Activated naive CD4-positive, alpha-beta T cell treated with anti-CD3 and anti-CD28 coated beads, Interleukin-2, amount 50 U/mL, for 24 hours (primary cell): ENCODE measurements at regions not wholly inside any gene's neighbourhood (a gene's known extent, or its start where the extent isn't known, plus 50 kb on each side); places are given as distances from the start of the nearest gene placed in this dataset.
"Not testable (repeated sequence)": the region's sequence is repeated elsewhere in the genome, so short reads cannot be mapped to it uniquely, and the experiment has no call there.

Experiments
- H3K27ac Mint-ChIP-seq: one replicate; pipeline ENCODE4 v1.8.0; 2021; ENCODE audit warnings: mild to moderate bottlenecking, mixed read lengths
- H3K27me3 Mint-ChIP-seq: one replicate; pipeline ENCODE4 v1.8.0; 2021; ENCODE audit warnings: mixed read lengths
- H3K36me3 Mint-ChIP-seq: one replicate; pipeline ENCODE4 v1.8.0; 2021; ENCODE audit warnings: mixed read lengths
- H3K4me1 Mint-ChIP-seq: one replicate; pipeline ENCODE4 v1.8.0; 2021; ENCODE audit warnings: mixed read lengths
- H3K4me3 Mint-ChIP-seq: one replicate; pipeline ENCODE4 v1.8.0; 2021; ENCODE audit warnings: mild to moderate bottlenecking, mixed read lengths
- H3K9me3 Mint-ChIP-seq: one replicate; pipeline ENCODE4 v1.8.0; 2021; ENCODE audit warnings: mixed read lengths

- Mint-ChIP-seq H3K4me3 (no peak overlapping the region), H3K9me3 (no peaks in the 10 kb centered on the region), H3K36me3 (no peaks in the 10 kb centered on the region), H3K27me3 (peaks cover 9% of the 10 kb centered on the region), H3K4me1 (peaks cover 31% of the 10 kb centered on the region), H3K27ac (no peak overlapping the region)
These were observed 208.1 kb downstream of the RBM26 start for GRCh38 chr13:79197933-79198332.

DNA sequence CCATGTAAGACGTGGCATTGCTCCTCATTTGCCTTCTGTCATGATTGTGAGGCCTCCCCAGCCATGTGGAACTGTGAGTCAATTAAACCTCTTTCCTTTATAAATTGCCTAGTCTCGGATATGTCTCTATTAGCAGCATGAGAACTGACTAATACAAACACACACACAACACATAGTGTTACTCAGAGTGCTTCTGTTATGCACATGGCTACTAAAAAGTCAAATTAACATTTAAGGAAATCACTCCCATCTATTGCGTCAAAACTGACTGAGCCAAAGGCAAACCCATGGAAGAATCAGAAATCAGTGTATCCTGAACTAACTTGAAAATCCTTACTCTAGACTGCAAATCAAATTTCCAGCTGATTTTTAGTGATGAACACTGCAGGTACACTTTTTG, 209.2 kb downstream of the RBM26 start:
- Mint-ChIP-seq H3K27me3 (peaks cover 6% of the 10 kb centered on the region), H3K27ac (no peak overlapping the region), H3K36me3 (no peaks in the 10 kb centered on the region), H3K4me1 (peaks cover 31% of the 10 kb centered on the region), H3K9me3 (no peaks in the 10 kb centered on the region), H3K4me3 (no peak overlapping the region)

- H3K9me3 Mint-ChIP-seq, result no peaks in the 10 kb centered on the region
- no peaks in the 10 kb centered on the region for H3K36me3 Mint-ChIP-seq
- peaks cover 6% of the 10 kb centered on the region for H3K27me3 Mint-ChIP-seq
- no peak overlapping the region for H3K4me3 Mint-ChIP-seq
- H3K4me1 Mint-ChIP-seq, result peaks cover 31% of the 10 kb centered on the region
- no peak overlapping the region for H3K27ac Mint-ChIP-seq
These were observed 209.7 kb downstream of the RBM26 start for GRCh38 chr13:79196366-79196765.

DNA sequence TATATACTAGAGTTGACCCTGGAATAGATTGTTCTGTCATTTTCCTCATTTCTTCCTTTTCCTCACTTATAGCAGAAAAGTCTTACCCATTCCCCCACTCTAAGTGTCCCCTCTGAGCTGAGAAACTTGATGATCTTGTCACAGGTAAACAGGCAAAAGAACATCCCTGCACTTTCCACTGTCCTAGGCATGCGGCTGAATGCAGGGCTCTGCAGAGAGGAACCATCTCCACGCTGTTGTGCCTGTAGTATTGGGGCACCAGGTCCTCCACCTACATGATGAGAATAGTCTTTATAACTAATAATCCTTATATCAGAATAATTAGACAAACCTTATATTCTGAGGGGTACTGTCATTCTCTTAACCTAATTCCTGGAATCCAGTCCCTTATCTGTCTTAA, 211.3 kb downstream of the RBM26 start:
- Mint-ChIP-seq H3K9me3 (no peaks in the 10 kb centered on the region), H3K4me3 (no peak overlapping the region), H3K36me3 (no peaks in the 10 kb centered on the region), H3K27ac (no peak overlapping the region), H3K27me3 (no peaks in the 10 kb centered on the region), H3K4me1 (peaks cover 31% of the 10 kb centered on the region)

GRCh38 chr13:79194272-79194671, 211.8 kb downstream of the RBM26 start:
- no peak overlapping the region for H3K27ac Mint-ChIP-seq
- no peaks in the 10 kb centered on the region for H3K27me3 Mint-ChIP-seq
- peaks cover 31% of the 10 kb centered on the region for H3K4me1 Mint-ChIP-seq
- no peaks in the 10 kb centered on the region for H3K9me3 Mint-ChIP-seq
- no peaks in the 10 kb centered on the region for H3K36me3 Mint-ChIP-seq
- peak overlapping the region; percentile 37 for H3K4me3 Mint-ChIP-seq

DNA sequence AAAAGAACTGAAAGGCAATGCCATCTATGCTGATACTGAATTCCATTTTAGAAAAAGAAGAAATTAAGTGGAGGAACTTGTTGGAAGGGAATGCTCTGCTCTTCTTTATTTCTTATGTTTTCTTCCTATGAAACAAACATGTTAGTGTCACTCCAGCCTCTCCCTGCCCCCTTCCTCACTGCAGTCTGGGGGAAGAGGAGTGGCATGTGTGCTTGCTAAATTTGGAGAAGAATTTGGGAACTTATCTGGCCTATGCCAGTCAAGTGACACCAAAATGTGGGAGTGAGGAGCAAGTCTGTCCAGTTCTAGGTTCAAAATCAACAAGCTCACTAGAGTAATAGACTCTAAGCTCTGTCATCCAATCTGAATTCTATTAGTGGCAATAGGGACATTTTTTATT, 214.6 kb downstream of the RBM26 start:
- H3K4me3 Mint-ChIP-seq, result no peak overlapping the region
- H3K4me1 Mint-ChIP-seq, result peaks cover 28% of the 10 kb centered on the region
- no peaks in the 10 kb centered on the region for H3K36me3 Mint-ChIP-seq

DNA sequence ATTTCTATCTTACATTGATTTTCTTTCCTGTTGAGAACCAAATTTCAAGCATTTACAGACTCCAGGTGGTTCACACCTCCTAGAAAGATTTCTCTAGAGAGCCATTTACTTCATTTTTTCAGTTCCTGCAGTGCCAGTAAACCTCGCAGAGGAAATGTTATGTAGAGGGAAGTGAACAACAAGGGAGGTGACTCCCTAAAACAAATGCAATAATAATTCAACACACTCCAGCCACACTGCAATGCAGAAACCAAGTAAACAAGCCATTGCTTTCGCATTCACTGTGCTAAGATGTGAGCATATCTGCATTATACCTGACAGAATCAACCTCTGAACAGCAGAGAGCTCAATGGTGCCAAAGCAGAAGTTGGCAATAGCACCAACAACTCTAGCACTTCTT, 215.1 kb downstream of the RBM26 start:
- Mint-ChIP-seq H3K27ac (no peak overlapping the region), H3K4me1 (peaks cover 22% of the 10 kb centered on the region), H3K4me3 (no peak overlapping the region), H3K36me3 (no peaks in the 10 kb centered on the region), H3K9me3 (no peaks in the 10 kb centered on the region), H3K27me3 (no peaks in the 10 kb centered on the region)

More for the DNA sequence above, 214.6 kb downstream of the RBM26 start:
- H3K27ac Mint-ChIP-seq, result no peak overlapping the region
- no peaks in the 10 kb centered on the region for H3K9me3 Mint-ChIP-seq
- H3K27me3 Mint-ChIP-seq, result no peaks in the 10 kb centered on the region

DNA sequence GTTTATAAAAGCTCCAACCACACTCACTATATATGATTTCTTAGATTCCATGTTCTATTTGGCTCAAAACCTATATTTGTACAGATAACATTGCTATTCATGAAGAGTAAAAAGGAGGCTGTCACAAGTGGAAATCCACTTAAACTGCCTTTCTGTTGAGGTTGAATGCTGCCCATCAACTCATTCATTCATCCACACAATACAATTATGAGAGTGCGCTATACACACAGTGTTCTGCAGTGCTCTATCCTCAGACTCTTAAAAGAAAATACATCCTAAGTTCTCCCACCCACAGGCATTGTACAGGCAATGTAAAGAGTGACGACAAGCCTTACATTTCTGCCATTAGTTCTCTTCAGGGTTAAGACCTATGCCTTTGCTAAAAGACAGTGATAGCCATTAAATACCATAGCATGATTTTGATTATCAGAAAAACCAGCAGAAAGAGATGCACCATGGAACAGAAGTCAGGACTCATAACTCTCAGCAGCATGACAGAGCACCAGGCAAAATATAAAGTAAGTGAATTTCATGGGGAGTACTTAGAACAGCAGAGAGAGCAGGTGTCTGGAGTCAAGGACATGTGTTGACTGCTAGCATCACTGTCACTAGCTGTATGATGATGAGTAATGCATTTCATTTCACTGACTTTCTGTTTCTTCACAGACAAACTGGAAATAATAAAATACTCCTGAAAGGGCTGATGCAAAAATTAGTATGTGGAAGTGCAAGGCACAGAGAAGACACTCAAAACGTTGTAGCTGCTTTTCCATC, 218.0 kb downstream of the RBM26 start:
- no peak overlapping the region for H3K4me3 Mint-ChIP-seq
- H3K27me3 Mint-ChIP-seq, result peaks cover 1% of the 10 kb centered on the region
- H3K36me3 Mint-ChIP-seq, result no peaks in the 10 kb centered on the region
- H3K27ac Mint-ChIP-seq, result no peak overlapping the region
- H3K4me1 Mint-ChIP-seq, result no peaks in the 10 kb centered on the region
- H3K9me3 Mint-ChIP-seq, result no peaks in the 10 kb centered on the region

DNA sequence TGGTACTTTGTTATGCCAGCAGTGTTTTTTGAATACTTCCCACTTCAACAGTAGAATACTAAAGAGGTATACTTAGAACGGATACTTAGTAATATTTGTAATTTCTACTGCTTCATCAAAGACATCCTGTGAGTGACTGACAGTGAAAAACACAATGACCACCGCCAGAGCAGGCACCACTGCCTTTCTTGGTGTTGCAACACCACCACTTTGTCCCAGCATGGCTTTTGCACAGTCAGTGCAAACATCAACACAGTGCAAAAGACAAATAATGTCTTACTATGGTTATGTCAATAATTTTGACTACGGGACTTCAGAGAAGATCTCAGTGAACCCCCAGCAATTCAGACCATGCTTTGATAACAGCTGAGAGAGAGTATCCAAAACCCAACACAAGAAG, 220.5 kb downstream of the RBM26 start:
- Mint-ChIP-seq H3K36me3 (no peaks in the 10 kb centered on the region), H3K4me3 (no peak overlapping the region), H3K27ac (no peak overlapping the region), H3K4me1 (no peaks in the 10 kb centered on the region), H3K27me3 (peaks cover 9% of the 10 kb centered on the region), H3K9me3 (no peaks in the 10 kb centered on the region)

DNA sequence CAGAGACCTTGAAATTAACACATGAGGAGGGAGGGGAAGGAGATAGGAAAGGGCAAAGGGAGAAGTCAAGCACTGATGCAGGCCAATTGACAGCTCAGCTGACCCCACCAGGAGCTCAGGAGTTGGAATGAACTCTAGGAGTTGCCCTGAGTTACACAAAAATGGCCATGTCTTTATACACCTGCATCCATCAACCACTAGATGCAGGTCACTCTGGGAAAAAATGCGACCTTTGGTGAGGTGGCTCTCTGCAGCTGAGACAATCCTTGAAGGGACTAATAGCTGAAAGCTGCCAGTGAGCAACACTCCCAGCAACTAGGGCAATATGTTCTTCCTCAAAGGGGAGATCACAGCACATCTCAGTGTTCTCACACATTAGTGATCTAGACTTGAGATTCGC, 222.8 kb downstream of the RBM26 start:
- H3K36me3 Mint-ChIP-seq, result no peaks in the 10 kb centered on the region
- H3K9me3 Mint-ChIP-seq, result no peaks in the 10 kb centered on the region
- peaks cover 12% of the 10 kb centered on the region for H3K27me3 Mint-ChIP-seq
- no peak overlapping the region for H3K4me3 Mint-ChIP-seq
- H3K4me1 Mint-ChIP-seq, result no peaks in the 10 kb centered on the region
- no peak overlapping the region for H3K27ac Mint-ChIP-seq

GRCh38 chr13:79173691-79174090, 232.4 kb downstream of the RBM26 start:
- not testable (repeated sequence) for H3K4me3 Mint-ChIP-seq, H3K27me3 Mint-ChIP-seq, H3K4me1 Mint-ChIP-seq, H3K36me3 Mint-ChIP-seq, H3K27ac Mint-ChIP-seq
- H3K9me3 Mint-ChIP-seq, result peaks cover 27% of the 10 kb centered on the region

GRCh38 chr13:79172924-79173323, 233.1 kb downstream of the RBM26 start:
- H3K4me3 Mint-ChIP-seq, H3K4me1 Mint-ChIP-seq, H3K27ac Mint-ChIP-seq, H3K36me3 Mint-ChIP-seq, H3K27me3 Mint-ChIP-seq: not testable (repeated sequence)
- H3K9me3 Mint-ChIP-seq, result peaks cover 27% of the 10 kb centered on the region

- Mint-ChIP-seq H3K9me3 (peaks cover 34% of the 10 kb centered on the region), H3K4me1 (no peaks in the 10 kb centered on the region), H3K27ac (no peak overlapping the region), H3K36me3 (no peaks in the 10 kb centered on the region), H3K4me3 (no peak overlapping the region), H3K27me3 (peaks cover 10% of the 10 kb centered on the region)
These were observed 234.7 kb downstream of the RBM26 start for GRCh38 chr13:79171141-79172061.

- no peaks in the 10 kb centered on the region for H3K36me3 Mint-ChIP-seq
- H3K4me1 Mint-ChIP-seq, result no peaks in the 10 kb centered on the region
- no peak overlapping the region for H3K27ac Mint-ChIP-seq
- H3K27me3 Mint-ChIP-seq, result peaks cover 9% of the 10 kb centered on the region
- no peak overlapping the region for H3K4me3 Mint-ChIP-seq
- no peaks in the 10 kb centered on the region for H3K9me3 Mint-ChIP-seq
These were observed 245.2 kb downstream of the RBM26 start for GRCh38 chr13:79160818-79161217.

DNA sequence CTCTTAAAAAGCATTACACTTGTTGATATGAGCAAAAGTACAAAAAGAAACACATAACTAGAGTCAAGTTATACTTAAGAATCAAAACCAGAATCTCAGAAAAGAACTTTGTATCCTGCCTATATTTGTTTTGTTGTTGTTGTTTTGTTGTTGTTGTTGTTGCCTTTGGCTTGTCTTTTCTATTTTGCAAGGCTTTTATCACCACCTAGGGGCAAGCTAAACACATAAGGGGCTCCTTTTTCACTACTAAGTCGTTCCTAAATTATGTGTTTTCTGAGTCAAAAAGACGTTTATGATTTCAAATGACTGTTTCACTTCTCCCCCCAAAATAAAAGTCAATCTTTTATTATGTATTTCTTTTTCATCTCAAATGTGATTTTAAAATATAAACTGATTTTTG, 250.2 kb downstream of the RBM26 start:
- no peak overlapping the region for H3K27ac Mint-ChIP-seq
- no peaks in the 10 kb centered on the region for H3K36me3 Mint-ChIP-seq
- peaks cover 12% of the 10 kb centered on the region for H3K27me3 Mint-ChIP-seq
- no peaks in the 10 kb centered on the region for H3K9me3 Mint-ChIP-seq
- no peak overlapping the region for H3K4me3 Mint-ChIP-seq
- no peaks in the 10 kb centered on the region for H3K4me1 Mint-ChIP-seq

DNA sequence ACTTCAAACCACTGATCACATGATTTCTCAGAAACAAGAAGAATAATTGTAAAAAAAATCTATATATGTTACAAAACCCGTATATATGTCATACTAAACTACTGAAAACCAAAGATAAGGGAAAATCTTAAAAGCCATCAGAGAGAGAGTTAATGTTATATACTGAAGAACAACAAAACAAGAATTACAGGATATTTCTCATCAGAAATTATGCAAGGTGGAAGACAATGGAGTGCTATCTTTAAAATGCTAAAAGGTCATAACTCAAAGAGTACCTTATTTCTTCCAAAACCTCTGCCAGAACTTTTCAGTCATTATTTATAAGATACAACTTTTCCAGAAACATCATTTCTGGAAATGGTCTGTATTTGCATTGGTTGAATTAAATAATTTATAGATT, 256.8 kb downstream of the RBM26 start:
- no peak overlapping the region for H3K27ac Mint-ChIP-seq
- H3K27me3 Mint-ChIP-seq, result peaks cover 9% of the 10 kb centered on the region
- H3K4me1 Mint-ChIP-seq, result no peaks in the 10 kb centered on the region
- no peak overlapping the region for H3K4me3 Mint-ChIP-seq
- peaks cover 5% of the 10 kb centered on the region for H3K9me3 Mint-ChIP-seq
- no peaks in the 10 kb centered on the region for H3K36me3 Mint-ChIP-seq
